Esophagus (tissue), 2 donors: ENCODE measurements at regions not wholly inside any gene's neighbourhood (a gene's known extent, or its start where the extent isn't known, plus 50 kb on each side); places are given as distances from the start of the nearest gene placed in this dataset.

ENCODE experiments used
- H3K27ac ChIP-seq, 2 donors: one replicate each; pipeline ENCODE4 v1.5.1; 2013; ENCODE audit warnings: low read depth in 2 of 2, mild to moderate bottlenecking in 2 of 2, inconsistent platforms in 1 of 2, low read length in 1 of 2, moderate library complexity in 1 of 2
- H3K27me3 ChIP-seq, 2 donors: one replicate each; pipeline ENCODE4 v1.6.1; 2013; ENCODE audit warnings: low read length in 2 of 2, control low read depth in 1 of 2, mild to moderate bottlenecking in 1 of 2; ENCODE audit not compliant: insufficient read depth in 2 of 2, control insufficient read depth in 1 of 2
- H3K36me3 ChIP-seq, 2 donors: one replicate each; pipeline ENCODE4 v1.6.1; 2013; ENCODE audit warnings: low read length in 1 of 2; ENCODE audit not compliant: control insufficient read depth in 2 of 2, insufficient read depth in 2 of 2
- H3K4me1 ChIP-seq, 2 donors: one replicate each; pipeline ENCODE4 v1.6.1; 2013; ENCODE audit warnings: low read length in 1 of 2; ENCODE audit not compliant: control insufficient read depth in 2 of 2, insufficient read depth in 2 of 2
- H3K4me3 ChIP-seq, 2 donors: one replicate each; pipeline ENCODE4 v1.5.1; 2013; ENCODE audit warnings: low read length in 2 of 2, mild to moderate bottlenecking in 2 of 2, low read depth in 1 of 2, moderate library complexity in 1 of 2
- H3K9me3 ChIP-seq, 2 donors: one replicate each; pipeline ENCODE4 v1.6.1; 2013; ENCODE audit warnings: mild to moderate bottlenecking in 2 of 2, low read depth in 1 of 2, low read length in 1 of 2, moderate library complexity in 1 of 2; ENCODE audit not compliant: control insufficient read depth in 2 of 2, insufficient read depth in 1 of 2
- WGBS, 2 donors: extraction: QIAGEN DNeasy Blood & Tissue Kit; methylation state at CpG; one replicate each; pipeline ENCODE4 v1.1.7; 2013; 5-methylcytosine and 5-hydroxymethylcytosine counted together
- donor health status: healthy with polysubstance abuse.
- donor health status: Bipolar disorder and iron deficiency.

DNA sequence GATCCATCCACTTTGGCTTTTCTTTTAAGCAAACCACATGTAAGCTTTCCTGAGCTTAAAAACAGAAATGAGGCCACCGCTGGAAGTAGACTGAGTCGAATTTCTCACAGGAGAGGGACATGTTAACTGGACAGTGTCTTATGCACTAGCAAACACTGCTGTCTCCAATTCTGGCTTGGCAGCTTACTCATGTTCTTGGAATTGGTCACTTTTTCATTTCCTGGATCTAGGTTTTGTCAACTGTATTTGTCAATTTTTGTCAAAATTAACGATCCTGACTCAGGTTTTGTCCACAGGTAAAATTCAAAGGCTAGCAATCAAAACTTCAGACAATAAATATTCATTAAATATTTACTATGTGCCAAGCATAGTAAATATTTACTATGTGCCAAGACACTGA lies 601.5 kb downstream of the RNF144B start:
- Histone ChIP-seq H3K4me3 (no peak overlapping the region), H3K9me3 (no peaks in the 10 kb centered on the region), H3K27me3 (no peaks in the 10 kb centered on the region), H3K36me3 (no peaks in the 10 kb centered on the region), H3K27ac (no peak overlapping the region), H3K4me1 (peaks cover 0 to 3% of the 10 kb centered on the region in 2 donors)
- 84% methylated on average over 3 of the region's 3 CpGs for WGBS, 2 donors

DNA sequence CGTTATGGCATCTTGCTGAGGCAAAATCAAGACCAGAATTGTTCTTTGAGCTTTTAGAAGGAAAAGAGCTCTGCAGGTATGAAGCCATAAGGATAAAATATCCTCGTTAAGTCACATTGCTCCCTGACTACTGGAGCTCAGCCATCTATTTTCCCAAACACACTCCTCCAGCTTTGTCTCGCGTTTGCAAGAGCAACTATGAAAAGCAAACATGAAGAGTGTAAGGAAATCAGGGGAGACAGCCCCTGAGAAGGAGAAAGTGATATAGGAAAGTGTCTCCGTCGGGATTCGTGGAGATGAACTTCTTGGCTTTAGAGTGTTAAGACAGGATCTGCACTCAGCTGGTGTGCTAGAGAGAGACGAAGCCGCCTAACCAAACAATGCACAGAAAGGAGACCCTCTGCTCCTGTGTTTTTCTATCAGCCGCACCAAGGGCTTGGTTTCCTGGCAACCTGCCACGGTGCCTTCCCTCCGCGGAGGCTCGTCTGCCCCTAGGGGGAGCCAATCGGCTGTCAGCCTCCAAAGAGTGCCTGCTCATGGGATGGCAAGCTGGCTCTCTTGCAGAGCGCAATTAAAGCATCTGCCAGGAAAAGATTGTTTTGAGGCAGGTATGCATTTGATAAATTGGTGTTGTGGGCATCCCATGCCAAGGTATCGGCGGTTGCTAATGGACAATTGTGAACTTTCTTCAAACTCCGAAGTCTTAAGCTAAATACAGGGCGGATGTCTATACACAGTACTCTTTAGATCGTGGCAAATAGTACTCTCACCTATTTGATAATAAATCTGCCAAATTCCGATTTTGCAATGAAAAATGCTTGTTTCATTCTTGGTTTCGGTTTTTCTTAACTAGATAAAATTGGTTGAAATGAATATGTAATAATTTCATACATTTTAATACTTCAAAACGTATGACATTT lies 603.2 kb downstream of the RNF144B start:
- Histone ChIP-seq H3K9me3 (no peaks in the 10 kb centered on the region), H3K27me3 (no peaks in the 10 kb centered on the region), H3K4me1 (peaks cover 0 to 3% of the 10 kb centered on the region in 2 donors), H3K36me3 (no peaks in the 10 kb centered on the region), H3K27ac (no peak overlapping the region), H3K4me3 (no peak overlapping the region)
- 41 to 53% methylated on average over 24 of the region's 24 CpGs for WGBS, 2 donors

DNA sequence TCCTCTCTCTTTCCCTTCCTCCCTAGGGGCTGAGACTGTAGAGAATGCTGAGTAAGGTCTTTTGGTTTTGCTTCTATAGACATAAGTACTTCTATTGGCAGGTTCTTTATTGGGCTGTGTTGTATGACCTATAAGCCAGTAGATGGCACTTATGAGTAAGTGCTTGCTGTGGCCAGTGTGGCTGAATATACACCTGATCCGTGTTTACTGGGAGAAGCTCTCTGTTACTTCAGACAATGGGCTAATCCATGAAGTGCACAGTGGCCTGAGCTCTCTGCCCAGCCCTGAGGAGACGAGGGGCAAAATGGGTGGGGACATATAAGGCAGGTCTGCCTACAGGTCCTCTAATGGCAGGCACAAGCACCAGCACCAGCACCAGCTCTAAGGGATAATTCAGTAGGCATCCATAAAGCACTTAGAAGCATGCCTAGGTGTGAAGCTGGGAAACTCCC lies 610.3 kb downstream of the RNF144B start:
- no peaks in the 10 kb centered on the region for H3K4me1 ChIP-seq
- no peaks in the 10 kb centered on the region for H3K36me3 ChIP-seq
- no peak overlapping the region for H3K4me3 ChIP-seq
- 30 to 35% methylated on average over 2 of the region's 2 CpGs for WGBS, 2 donors
- no peak overlapping the region for H3K27ac ChIP-seq
- H3K27me3 ChIP-seq, result no peaks in the 10 kb centered on the region
- H3K9me3 ChIP-seq, result no peaks in the 10 kb centered on the region

DNA sequence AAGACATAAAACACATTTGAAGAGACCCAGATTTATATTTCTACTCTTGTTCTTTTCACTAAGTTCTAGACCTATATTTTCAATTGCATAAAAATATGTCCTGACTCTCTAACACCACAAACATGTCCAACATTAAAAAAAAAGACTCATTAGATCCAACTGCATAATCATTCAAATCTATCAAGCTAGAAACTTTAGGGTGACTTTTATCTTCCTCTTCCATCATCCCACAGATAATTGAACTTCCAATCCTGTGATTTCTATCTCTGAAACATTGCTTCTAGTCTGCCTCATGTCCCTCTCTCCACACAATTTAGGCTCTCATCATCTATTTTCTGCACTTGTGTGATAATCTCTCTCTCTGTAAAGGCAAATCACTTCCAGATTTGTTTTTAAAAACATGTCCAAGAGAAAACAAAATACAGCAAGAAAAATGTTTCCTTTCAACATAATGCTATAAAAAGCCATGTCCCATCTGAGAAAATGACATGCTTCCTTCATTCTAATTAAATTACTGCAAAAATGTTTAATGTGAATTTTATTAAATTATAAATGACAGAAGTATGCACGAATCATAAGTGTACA lies 615.9 kb downstream of the RNF144B start:
- 42 to 60% methylated on average over 1 of the region's 1 CpG for WGBS, 2 donors
- Histone ChIP-seq H3K4me1 (no peaks in the 10 kb centered on the region), H3K27ac (no peak overlapping the region), H3K36me3 (no peaks in the 10 kb centered on the region), H3K4me3 (no peak overlapping the region), H3K9me3 (no peaks in the 10 kb centered on the region), H3K27me3 (no peaks in the 10 kb centered on the region)

DNA sequence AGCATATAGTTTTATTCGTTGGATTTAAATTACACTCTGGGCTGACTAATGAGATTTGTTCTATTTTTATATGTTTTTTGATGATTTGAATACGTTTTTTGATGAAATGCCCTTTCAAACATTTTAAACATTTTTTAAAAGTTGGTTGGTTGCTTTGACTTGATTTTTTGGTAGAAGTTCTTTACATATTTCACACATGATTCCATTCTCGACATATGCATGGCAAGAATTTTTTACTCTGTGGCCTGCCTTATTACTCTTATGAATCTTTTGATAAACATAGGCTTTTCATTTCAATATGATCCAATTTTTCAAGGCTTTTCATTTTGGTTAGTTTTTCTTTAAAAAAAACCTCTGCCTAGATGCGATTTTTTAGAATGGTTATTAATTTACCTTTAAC lies 617.0 kb downstream of the RNF144B start:
- no peaks in the 10 kb centered on the region for H3K9me3 ChIP-seq
- no peaks in the 10 kb centered on the region for H3K27me3 ChIP-seq
- H3K4me3 ChIP-seq, result no peak overlapping the region
- no peak overlapping the region for H3K27ac ChIP-seq
- no peaks in the 10 kb centered on the region for H3K4me1 ChIP-seq
- H3K36me3 ChIP-seq, result no peaks in the 10 kb centered on the region
- 81 to 86% methylated on average over 4 of the region's 4 CpGs for WGBS, 2 donors

DNA sequence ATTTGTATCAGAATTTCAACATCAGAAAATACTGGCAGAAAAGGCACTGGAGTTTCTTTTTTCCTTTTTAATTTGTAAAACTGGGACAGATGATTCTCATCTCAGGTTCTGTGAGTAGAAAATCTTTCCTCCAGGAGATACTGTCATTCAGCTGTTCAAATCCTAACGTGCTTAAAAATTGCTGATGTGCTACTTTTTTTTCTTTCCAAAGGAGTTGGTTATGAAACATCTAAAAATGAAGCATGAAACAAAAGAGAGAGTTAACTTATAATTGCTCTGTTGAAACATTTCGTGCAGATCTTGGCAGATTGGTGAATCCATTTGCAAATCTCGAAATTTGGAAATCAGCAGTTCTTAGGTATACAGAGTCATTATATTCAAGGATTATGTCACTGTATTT lies 622.6 kb downstream of the RNF144B start:
- Histone ChIP-seq H3K27me3 (no peaks in the 10 kb centered on the region), H3K9me3 (no peaks in the 10 kb centered on the region), H3K4me1 (no peaks in the 10 kb centered on the region), H3K27ac (no peak overlapping the region), H3K36me3 (no peaks in the 10 kb centered on the region), H3K4me3 (no peak overlapping the region)
- WGBS, 2 donors, result 60 to 62% methylated on average over 3 of the region's 3 CpGs

DNA sequence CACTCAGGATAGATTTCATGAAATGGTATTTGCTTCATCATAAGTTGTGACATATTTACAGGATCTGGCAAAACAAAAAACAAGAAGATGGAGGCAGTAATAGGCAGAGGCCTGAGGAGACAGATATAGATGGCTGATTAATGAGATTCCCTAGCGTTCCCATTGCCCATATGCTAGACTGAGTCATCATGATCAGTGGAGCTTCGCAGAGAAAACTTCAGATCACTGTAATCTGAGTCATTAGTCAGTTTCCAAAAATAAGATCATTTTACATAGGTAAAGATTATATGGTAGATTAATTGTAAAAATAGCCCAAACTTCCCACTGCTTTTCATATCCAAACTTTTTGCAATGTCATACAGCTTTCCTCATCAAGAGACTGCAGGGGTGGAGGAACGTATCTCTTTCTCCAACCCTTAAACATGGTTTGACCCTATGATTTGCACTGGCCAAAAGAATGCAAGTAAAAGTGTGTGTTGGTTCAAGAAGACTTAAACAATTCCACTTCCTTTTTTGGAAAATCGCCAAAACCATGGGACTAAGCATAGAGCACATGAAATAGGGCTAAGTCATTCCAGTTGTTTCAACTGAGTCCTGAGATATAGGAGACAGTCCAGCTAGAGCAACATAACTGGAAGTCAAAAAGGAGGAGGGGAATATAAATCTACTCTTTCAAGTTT lies 626.0 kb downstream of the RNF144B start:
- Histone ChIP-seq H3K9me3 (no peaks in the 10 kb centered on the region), H3K27ac (no peak overlapping the region), H3K4me1 (no peaks in the 10 kb centered on the region), H3K27me3 (no peaks in the 10 kb centered on the region), H3K4me3 (no peak overlapping the region), H3K36me3 (no peaks in the 10 kb centered on the region)
- 64 to 69% methylated on average over 4 of the region's 4 CpGs for WGBS, 2 donors

DNA sequence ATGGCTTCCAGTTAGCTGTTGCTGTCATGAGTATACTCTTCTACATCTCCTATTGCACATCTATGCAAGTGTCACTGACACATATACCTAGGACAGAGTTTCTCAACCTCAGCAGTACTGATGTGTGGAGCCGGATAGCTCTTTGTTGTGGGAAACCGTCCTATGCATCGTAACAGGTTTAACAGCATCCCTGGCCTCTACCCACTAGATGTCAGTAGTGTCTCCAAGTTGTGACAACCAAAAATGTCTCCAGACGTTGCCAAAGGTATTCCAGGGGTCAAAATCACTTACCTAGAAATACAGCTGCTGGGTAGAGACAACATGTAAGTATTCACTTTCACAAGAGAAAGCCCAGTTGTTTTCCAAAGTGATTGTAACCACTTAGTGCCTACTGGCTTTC lies 637.6 kb downstream of the RNF144B start:
- Histone ChIP-seq H3K36me3 (no peaks in the 10 kb centered on the region), H3K27me3 (no peaks in the 10 kb centered on the region), H3K27ac (no peak overlapping the region), H3K4me1 (no peaks in the 10 kb centered on the region), H3K4me3 (no peak overlapping the region), H3K9me3 (no peaks in the 10 kb centered on the region)
- WGBS, 2 donors, result 36 to 45% methylated on average over 4 of the region's 4 CpGs

DNA sequence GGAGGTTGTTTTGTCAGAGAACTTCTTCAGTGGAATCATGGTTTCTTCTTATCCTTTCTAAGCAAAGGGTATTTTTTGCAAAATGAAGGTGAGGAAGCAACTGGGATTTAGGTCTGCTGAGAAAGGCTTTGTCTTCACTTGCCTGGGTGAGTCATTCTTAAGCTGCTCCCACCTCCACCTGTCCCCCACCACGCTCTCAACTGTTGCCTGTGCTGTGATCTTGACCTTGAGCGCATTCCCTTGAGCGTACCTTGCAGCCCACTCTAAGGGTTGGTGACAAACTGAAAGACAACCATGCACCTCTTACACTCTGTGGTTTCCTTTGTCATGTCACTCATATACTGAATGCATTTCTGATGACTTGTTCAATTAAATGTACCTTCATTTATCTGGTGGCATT lies 641.1 kb downstream of the RNF144B start:
- Histone ChIP-seq H3K27ac (no peak overlapping the region), H3K4me1 (no peaks in the 10 kb centered on the region), H3K36me3 (no peaks in the 10 kb centered on the region), H3K4me3 (no peak overlapping the region), H3K9me3 (no peaks in the 10 kb centered on the region), H3K27me3 (no peaks in the 10 kb centered on the region)
- 70 to 73% methylated on average over 3 of the region's 3 CpGs for WGBS, 2 donors
